Ramos (cell line): ENCODE measurements at regions not wholly inside any gene's neighbourhood (a gene's known extent, or its start where the extent isn't known, plus 50 kb on each side); places are given as distances from the start of the nearest gene placed in this dataset.

ENCODE experiments used
- in situ Hi-C: fragments of 300-500 bp; cut with MboI; formaldehyde crosslinking; loops from one replicate; pipeline ENCODE4 v1.14.3; 2022; ENCODE audit warnings: low sequenced_read_pairs; ENCODE audit not compliant: unreplicated experiment

GRCh38 chr11:128279866-128280265 lies 307.5 kb downstream of the ETS1 start:
- in situ Hi-C loops = loop anchor here (10.0 to 25.0 kb wide), 3 partner anchors 115 to 575 kb away; no protein-coding TSS in a partner anchor

GRCh38 chr11:128273736-128274135 lies 313.6 kb downstream of the ETS1 start:
- in situ Hi-C loops = no loop called here

- in situ Hi-C loops = no loop called here
These were observed 316.0 kb downstream of the ETS1 start for GRCh38 chr11:128271401-128271800.

GRCh38 chr11:128269466-128269865 lies 317.9 kb downstream of the ETS1 start:
- in situ Hi-C loops = no loop called here

- in situ Hi-C loops = no loop called here
These were observed 320.5 kb downstream of the ETS1 start for GRCh38 chr11:128266893-128267292.

GRCh38 chr11:128262463-128263345 lies 324.7 kb downstream of the ETS1 start:
- in situ Hi-C loops = no loop called here

- in situ Hi-C loops = no loop called here
These were observed 326.3 kb downstream of the ETS1 start for GRCh38 chr11:128261011-128261421.

- in situ Hi-C loops = no loop called here
These were observed 327.0 kb downstream of the ETS1 start for GRCh38 chr11:128260398-128260797.

GRCh38 chr11:128259816-128260215 lies 327.5 kb downstream of the ETS1 start:
- in situ Hi-C loops = no loop called here

GRCh38 chr11:128254941-128255340 lies 332.4 kb downstream of the ETS1 start:
- in situ Hi-C loops = no loop called here

GRCh38 chr11:128251140-128251539 lies 336.2 kb downstream of the ETS1 start:
- in situ Hi-C loops = no loop called here

GRCh38 chr11:128250482-128250881 lies 336.9 kb downstream of the ETS1 start:
- in situ Hi-C loops = no loop called here

GRCh38 chr11:128246810-128247594 lies 340.4 kb downstream of the ETS1 start:
- in situ Hi-C loops = no loop called here

- in situ Hi-C loops = no loop called here
These were observed 341.0 kb downstream of the ETS1 start for GRCh38 chr11:128246364-128246801.

GRCh38 chr11:128244871-128245270 lies 342.5 kb downstream of the ETS1 start:
- in situ Hi-C loops = no loop called here

- in situ Hi-C loops = no loop called here
These were observed 344.9 kb downstream of the ETS1 start for GRCh38 chr11:128242451-128242850.

- in situ Hi-C loops = no loop called here
These were observed 346.8 kb downstream of the ETS1 start for GRCh38 chr11:128240546-128240945.

GRCh38 chr11:128239306-128239705 lies 348.1 kb downstream of the ETS1 start:
- in situ Hi-C loops = no loop called here

- in situ Hi-C loops = no loop called here
These were observed 348.7 kb downstream of the ETS1 start for GRCh38 chr11:128238521-128239265.
